A673 (cell line): ENCODE measurements at regions not wholly inside any gene's neighbourhood (a gene's known extent, or its start where the extent isn't known, plus 50 kb on each side); places are given as distances from the start of the nearest gene placed in this dataset.

ENCODE experiments used
- EZH2 ChIP-seq: fragments of 200-600 bp; sonication (generic); IDR thresholded peaks from 2 replicates; pipeline ENCODE4 v1.6.1; 2017; ENCODE audit warnings: borderline replicate concordance, low read depth, mild to moderate bottlenecking, mixed read lengths, antibody characterized with exemption, low read length; ENCODE audit not compliant: poor library complexity, severe bottlenecking
- TF ChIP-seq, protein P1 (sequence below): fragments of 300-800, 200-600 bp; sonication (generic); conservative IDR thresholded peaks from 2 replicates; pipeline ENCODE4 v1.5.1; 2017; ENCODE audit warnings: low read depth, mild to moderate bottlenecking, antibody characterized with exemption, low read length, moderate library complexity, mixed read lengths

DNA sequence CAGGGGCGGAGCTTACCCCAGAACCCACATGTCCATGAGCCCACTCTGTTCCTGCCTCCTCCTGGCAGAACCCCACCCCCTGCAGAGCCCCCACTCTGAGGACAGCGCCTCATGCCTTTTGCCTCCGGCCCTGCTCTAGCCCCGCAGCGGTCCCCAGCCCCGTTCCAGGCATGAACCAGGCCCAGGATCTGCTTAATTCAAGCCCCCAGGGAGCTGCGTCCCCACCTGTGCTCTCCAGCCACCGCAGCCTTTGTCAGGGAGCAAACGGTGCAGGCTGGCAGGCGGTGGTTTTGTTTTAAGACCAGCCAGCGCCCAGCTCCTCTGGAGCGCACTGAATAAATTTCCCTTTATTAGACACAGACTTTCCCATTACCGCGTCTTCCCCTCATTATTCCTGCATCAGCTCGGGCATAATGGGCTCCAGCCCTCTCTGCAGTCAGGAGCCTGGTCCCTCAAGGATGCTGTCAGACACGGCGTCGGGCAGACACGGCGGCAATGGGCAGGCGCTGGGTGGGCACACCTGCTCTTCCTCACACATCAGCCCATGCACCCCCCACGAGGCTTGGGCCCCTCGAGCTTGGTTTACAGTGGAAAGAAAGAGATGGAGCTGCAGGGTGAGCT, 137.6 kb downstream of the OLFM1 start:
- TF ChIP-seq, protein P1, sequence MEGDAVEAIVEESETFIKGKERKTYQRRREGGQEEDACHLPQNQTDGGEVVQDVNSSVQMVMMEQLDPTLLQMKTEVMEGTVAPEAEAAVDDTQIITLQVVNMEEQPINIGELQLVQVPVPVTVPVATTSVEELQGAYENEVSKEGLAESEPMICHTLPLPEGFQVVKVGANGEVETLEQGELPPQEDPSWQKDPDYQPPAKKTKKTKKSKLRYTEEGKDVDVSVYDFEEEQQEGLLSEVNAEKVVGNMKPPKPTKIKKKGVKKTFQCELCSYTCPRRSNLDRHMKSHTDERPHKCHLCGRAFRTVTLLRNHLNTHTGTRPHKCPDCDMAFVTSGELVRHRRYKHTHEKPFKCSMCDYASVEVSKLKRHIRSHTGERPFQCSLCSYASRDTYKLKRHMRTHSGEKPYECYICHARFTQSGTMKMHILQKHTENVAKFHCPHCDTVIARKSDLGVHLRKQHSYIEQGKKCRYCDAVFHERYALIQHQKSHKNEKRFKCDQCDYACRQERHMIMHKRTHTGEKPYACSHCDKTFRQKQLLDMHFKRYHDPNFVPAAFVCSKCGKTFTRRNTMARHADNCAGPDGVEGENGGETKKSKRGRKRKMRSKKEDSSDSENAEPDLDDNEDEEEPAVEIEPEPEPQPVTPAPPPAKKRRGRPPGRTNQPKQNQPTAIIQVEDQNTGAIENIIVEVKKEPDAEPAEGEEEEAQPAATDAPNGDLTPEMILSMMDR = no peak; the same call in 1 of the 2 replicates
- TF ChIP-seq EZH2 = no peak
